Glomerular endothelial cell (primary cell): ENCODE measurements at regions not wholly inside any gene's neighbourhood (a gene's known extent, or its start where the extent isn't known, plus 50 kb on each side); places are given as distances from the start of the nearest gene placed in this dataset.

ENCODE experiments used
- DNase-seq: peaks from one replicate; pipeline ENCODE4 v3.0.0-alpha.2; 2011; ENCODE audit warnings: low read depth, low spot score; ENCODE audit errors: extremely low read depth

DNA sequence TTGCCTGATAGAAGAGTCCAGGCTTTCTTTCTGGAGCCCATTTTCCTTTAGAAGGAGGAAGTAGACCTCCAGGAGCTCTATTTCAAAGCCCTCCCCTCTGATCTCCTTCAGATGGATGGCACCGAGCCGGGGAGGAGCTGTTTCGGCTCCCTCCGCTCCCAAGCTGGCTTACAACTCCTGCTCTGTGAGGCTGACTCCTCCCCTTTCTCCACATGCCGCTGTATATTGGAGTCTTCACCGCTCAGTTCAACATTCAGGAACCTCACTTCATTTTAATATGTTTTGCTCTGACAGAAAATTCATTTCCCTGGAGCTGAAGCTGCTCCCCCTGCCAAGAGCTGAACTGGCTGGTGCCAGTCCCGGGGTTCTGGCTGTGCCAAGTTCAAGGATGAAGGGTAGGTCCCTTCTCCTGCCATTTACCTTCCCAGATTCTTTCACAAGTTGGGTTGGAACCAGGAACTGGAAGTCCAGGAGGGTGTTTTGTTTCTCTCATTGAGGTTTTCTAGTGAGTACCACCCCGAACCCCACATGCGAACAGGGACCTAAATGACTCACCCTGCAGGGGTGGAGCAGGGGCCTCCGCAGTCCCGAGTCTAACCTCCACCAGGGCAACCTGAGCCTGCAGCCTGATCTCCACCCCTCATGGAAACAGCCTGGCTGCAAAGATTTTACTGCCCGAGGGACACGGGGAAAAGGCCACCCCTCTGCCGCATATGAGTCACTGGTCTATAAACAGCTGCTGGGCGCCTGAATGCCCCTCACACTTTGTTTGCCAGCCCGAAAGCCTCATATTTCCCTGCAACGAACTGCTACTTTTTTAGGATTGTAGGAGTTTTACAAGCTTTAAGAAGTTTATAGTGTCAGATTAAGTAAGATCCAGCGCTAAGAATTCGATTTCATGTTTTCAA, 68.6 kb upstream of the FOXA2 start:
- DNase-seq: no peak

DNA sequence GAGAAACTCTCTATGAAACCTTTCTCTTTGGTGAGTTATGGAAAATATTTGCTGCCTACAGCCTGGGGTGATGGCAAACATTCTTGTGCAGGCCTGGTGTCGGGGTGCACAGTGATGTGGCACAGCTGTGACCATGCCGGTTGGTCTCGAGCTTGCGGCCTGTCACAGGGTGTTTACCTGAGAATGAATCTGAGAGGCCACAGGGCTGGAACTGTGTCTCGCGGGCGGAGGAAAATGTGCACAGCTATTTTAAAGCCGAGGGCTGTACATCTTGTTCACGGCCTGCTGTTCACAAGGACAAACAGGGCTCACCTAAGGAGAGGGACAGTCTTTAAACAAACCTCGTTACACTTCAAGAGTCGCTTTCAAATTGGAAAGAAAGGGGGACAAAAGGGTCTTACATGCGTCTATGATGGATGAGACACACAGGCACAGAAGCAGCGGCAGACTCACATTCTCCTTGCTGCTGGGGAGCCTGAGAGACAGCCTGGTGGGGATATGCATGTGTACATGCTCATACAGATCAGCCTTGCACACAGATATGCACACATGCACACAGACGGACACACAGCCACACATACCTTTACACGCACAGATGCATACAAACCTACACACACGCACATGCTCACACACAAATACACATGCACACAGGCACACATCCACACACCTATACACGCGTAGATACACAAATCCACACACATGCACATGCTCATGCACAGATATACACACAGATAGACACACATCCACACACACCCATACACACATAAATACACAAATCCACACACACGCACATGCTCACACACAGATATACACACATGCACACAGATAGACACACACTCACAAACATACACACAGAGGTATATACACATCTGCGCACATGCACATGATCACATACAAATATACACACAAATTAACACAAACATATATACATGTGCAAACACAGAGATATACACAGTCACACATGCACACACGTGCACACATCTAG, 69.6 kb upstream of the FOXA2 start:
- DNase-seq: no peak

DNA sequence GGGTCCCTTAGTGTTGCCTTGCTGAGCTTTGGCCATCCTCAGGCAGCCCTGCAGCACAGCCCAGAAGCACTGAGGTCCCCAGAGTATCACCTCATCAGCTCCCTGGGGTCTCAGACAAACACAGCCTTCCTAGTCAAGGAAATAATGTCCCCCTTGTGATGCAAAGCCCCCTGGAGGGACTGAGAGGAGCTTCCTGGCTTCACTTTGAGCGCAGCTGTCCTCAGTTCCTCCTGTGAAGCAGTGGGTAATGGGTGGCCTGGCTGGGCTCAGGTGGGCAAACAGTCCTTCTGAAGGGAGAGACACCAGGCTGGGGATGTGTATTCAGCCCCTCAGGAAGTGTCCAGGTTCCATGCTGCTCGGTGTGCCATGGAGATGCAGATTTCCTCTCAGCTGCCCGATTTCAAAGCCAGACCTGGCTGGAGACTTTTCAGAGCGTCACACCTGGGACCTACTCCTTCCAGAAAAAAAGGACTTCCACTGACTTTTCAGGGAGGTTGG, 79.2 kb upstream of the FOXA2 start:
- no peak for DNase-seq

DNA sequence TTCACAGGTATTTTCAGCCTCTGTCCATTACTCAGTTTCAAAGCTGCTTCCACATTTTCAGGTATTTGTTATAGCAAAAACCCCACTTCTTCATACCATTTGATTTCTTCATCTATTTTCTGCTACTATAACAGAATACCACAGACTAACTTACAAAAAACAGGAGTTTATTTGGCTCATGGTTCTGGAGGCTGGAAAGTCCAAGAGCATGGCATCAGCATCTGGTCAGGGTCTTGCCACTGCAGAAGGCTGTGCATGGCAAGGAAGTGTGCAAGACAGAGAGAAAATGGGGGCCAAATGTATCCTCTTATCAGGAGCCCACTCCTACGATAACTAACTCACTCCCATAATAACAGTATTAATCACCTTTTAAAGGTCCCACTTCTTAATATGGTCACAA, 82.8 kb upstream of the FOXA2 start:
- no peak for DNase-seq

DNA sequence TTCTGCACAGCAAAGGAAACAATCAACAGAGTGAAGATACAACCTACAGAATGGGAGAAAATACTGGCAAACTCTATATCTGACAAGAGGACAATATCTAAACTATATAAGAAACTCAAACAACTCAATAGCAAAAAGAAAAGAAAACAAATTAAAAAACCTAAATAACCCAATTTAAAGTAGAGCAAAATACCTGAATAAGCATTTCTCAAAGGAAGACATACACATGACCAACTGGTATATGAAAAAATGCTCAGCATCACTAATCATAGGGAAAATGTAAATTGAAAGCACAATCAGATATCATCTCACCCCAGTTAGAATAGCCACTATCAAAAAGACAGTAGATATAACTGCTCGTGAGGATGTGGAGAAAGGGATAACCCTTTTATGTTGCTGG, 87.8 kb upstream of the FOXA2 start:
- DNase-seq: no peak

DNA sequence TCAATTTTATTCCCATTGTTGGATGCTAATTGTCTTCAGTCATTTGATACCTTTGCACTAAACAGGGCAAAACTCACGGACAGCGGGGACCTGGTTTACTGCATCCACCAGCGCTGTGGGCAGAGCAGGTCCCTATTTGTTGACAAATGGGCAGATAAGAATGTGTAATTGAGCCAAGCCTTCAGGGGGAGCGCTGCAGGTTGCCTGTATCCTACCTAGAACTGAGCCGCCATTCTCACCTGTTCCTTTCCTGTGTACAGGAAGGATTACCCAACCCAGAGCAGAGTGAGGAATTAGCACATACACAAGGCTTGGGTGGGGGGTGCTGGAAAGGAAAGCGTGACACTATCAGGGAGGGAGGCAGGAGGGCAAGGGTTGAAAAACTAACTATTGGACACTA, 89.1 kb upstream of the FOXA2 start:
- no peak for DNase-seq

DNA sequence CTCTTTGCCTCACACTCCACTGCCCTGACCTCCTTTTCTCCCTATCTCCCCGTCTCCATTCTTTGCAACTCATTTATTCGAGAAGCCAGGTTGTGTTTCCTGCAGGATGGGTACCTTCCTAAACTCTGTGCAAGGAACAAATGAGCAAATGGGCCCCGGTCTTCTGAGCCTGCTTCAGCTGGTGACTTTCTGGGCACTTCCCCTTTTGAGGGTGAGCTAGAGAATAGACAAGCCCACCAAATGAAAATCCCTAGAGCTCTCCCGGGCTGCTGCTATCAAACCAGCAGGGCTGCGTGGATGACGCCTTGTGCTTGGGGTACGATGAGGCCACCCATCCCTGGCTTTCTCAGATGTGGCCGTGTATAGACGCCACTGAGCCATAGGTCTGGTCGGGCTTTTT, 91.0 kb upstream of the FOXA2 start:
- no peak for DNase-seq

DNA sequence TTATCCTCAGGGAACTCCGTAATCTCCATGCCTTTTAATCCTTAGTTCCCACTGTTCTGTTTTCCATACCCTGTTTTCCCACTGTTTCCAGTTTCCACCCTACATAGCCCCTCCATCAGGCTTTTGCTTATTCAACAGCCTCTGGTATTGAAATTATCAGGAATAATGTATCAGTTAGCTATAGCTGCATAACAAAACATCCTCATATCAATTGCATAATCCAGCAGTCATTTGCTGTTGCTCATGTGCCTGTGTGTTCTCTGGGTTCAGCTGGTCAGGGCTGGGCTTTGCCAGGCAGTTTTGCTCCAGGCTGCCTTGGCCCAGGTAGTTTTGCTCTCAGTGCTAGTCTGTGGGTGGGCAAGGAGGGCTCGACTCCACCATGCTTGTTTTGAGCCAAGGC, 94.3 kb upstream of the FOXA2 start:
- DNase-seq: no peak

DNA sequence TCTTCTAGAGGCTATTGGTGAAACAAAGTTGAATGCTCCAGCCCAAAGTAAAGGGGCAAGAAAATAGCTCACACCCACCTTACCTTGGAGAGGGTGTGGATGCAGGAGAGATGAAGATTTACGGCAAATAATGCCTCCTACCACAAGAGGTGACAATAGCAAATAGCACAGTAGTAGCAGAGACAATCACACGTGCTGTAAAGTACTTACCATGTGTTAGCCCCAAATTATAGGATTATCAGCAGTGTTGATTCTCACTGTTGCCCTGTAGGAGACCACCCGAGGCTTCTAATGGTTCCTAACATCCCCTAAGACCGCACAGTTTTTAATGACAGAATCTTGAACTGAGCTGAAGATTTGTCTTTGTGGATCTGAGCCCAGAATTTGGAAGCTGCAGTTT, 94.8 kb upstream of the FOXA2 start:
- DNase-seq: no peak

DNA sequence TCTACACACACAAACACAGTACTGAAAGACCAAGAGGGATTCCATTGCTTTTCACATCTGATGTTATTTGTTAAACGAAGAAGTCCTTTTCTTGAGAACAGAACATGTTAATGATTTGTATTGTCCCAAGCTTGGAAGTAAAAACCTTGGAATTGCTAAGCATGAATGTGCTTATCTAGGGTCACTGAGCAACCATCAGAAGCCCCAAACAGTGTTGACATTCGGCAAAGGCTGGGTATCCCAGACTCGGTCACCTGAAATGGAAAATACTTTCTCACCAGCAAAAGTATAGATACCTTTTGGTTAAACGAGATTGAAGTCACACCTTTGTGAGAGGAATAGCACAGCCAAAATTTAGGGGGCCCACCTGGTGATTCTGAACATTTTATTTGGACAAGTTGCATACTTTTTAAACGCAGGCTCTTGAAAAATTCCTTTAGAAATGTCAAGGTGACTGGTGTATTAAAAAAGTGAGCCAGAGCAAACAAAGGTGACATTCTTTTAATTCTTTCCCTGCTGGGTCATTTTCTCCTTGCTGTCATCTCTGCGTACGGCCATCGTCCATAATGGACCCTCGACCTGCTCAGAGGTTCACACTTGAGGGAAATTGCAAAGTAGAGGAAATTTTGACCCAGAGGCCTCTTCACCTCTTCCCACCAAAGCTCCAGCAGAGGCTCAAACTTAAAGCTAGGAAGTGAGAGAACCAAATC, 95.8 kb upstream of the FOXA2 start:
- DNase-seq: no peak

DNA sequence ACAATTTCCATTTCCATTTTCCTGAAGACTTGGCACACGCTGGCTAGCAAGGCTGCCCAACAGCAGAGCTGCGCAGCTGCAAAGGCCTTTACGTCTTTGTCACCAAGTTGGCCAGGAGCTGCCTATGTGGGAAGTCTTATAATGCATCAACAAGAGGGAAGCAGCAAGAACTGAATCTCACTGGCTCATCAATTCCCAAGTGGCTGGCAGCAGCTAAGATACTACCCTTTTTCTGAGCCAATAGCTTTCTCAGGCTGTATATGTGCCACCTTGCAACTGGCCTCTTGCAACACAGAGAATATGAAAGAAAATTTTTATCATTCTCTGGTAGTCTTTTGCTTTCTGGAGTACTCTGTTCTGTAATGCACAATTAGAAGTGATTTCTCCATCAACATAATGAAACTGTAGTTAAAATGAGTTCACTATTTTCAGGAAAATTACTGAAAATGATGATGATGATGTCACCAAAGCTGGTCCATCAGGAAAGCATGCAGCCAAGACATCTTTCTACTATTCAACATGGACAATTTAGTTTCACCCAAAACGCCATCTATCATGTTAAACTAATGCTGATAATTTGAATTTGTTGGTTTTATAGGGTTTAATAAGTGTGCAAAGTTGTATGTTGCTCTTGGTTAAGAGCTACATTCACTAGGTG, 97.3 kb upstream of the FOXA2 start:
- no peak for DNase-seq

DNA sequence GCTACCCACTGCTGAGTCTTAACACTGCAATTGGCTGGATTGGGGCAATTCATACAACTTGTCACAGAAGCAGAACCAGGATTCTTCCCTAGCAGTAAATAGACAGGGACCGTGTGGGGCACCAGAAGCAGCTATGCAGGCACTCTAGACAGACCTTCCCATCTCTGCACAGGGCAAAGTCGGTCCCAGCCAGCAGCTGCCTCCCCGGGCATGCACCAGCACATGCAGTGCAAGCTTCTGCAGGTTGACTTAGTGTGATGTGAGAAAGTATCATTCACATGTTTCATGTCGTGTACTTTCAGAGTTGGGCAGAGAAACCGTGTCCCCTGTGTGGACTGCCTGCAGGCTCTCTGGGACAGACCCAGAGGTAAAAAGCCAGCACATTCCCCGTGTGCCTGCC, 98.0 kb upstream of the FOXA2 start:
- no peak for DNase-seq

DNA sequence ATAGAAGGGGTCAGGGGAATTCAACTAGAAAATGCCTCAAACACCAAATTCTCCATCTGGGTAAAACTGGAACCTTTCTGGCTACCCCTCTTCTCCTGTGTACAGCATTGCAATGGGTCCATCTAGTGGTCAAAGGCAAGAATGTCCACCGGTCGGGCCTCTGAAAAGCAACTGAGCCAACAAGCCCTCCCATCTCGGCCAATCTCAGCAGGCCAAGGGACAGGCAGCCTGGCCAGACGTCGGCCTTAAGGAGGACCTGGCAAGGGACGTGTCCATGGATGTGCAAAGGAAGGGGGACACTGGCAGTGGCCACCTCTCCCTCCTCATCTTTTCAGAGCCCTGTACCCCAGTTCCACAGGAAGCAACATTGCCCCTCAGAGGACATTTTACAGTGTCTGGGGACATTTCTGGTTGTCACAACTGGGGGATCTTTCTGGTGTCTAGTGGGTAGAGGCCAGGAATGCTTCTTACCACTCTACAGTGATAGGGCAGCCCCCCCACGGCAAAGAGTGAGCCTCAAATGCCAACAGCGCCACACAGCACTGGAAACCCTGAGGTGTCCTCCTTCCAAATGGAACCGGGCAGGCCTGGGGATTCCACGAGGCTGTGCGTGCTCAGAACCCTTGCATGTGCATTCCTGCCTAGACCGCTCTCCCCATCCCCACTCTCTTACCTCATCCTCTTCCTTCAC, 99.8 kb upstream of the FOXA2 start:
- no peak for DNase-seq

DNA sequence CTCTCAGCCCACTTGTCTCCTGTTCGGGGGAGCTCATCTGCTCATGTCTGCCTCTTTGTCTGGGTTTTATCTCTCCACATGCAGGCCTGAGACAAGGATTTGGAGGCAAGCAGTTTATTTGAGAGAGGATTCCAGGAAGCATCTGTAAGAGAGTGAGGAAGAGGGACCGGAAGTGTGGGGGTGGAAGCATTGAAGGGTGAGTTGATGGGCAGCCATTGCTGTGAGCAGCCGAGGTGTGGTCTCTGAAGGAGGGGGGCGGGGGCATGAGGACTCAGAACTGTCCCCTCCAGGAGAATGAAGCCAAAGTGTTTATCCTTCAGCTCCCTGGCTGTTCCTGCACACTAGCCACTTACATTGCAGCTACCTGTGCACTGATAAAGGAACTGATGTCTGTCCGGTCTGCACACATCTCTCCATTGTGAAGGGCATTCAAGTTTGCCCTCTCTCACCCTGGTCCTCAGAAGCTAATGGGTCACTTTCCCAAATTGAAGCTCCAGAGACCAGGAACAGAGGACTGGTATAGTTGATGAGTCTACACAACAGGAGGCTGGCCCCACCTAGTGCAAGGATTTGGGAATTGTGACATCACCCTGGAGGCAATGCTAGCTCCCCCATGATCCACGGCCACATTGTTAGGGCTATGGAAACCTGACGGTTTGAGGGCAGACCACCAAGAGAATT, 100.5 kb upstream of the FOXA2 start:
- no peak for DNase-seq

DNA sequence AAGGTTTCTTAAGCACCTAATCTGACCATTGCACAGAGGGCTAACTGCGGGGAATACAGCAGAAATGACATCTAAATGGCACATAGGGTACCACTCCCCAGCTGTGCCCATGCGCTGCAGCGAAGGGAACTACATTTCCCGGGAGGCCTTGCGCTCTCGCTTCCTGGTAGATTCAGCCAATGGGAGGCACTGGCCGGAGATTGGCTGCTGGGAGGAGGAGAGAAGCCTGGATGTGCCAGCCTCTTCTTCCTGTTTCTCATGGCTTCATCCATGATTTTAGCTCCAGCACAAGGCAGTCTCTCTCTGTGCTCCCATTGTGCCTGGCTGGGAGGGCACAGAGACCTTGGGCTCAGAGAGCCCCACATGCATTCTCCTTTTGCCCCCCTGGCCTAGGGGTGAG, 101.7 kb upstream of the FOXA2 start:
- DNase-seq: no peak

DNA sequence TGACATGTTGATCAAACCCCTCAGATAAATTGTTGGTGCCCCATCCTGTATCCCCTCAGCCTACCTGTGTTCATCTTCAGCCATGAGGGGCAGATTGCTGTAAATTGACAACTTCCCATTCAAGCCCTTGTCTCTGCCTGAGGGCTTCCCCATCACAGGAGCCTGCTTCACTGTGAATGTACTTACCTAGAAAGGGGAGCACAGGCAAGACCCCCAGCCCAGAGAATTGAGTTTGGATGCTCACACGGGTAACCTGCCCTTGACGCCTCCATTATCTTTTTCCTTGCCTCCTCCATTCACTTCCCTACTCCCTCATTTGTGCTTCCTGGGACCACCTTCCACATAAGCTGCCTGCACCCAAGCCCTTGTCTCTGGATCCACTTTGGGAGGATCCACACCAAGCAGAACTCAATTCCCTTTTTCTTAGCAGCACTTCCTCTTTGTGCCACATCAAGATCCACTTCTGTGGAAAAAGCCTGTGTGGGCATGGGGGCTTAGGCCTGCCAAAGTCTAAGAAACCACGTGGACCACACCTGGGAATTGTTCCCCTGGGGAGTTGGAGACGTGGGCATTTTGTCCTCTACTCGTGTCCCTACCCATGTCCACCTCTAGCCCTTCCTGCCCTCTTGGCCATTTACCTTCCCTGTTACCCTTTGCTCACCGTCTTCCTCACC, 103.4 kb upstream of the FOXA2 start:
- DNase-seq: no peak

DNA sequence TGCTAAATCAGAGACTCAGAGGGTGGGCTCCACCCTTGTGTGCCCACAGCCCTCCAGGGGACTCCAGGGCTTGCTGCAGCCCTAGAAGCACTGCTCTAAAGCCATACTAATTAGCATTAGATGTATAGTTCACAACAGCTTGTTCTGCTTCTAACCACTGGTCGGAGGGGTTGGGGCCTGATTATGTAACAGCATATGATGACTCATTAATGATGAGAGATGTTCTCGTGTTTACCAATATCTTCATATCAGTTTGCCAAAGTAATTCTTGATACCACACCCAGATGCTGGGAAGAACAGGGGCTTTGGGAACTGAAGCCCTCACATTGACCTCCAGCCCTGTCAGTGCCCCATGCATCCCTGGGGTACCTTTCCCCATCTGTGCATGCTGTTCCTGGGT, 104.1 kb upstream of the FOXA2 start:
- DNase-seq: no peak

DNA sequence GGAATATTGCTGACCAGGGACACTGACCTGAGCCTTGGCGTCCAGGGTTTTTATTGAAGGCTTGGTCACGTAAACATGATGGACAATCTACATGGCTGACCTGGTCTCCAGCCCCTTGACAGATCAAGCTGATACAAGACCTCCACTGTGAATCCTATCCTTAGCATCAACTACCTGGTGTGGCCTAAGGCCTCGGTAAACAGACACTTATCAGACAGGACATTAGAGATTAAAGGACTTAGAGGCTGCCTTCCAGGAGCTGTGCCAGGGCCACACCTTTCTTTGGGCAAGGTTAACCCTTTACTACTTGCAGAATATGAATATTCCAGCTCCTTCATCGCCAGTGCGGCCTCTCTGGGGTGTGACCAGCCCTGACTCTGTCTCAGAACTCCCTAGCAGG, 104.9 kb upstream of the FOXA2 start:
- no peak for DNase-seq

DNA sequence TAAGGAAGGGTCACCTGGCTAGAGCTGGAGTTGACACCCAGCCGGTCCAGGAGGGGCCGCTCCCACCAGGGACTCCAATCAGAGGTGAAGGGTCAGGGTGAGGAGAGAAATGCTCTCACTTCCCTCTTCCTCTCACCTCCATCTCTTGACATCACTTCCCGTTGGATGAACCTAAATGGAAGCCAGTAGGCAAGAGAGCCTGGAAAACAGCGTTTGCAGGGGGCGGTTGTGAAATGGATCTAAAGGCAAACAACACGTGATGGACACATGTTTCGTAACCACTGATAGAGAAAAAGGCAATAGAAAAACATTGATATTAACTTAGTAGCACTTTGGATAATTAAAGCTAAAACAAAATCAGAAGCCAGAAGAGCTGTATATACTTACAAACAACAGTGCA, 105.6 kb upstream of the FOXA2 start:
- no peak for DNase-seq
